IMR-90 (cell line): ENCODE measurements at regions not wholly inside any gene's neighbourhood (a gene's known extent, or its start where the extent isn't known, plus 50 kb on each side); places are given as distances from the start of the nearest gene placed in this dataset.

Experiments used
- BHLHE40 ChIP-seq: fragments of 150-350 bp; IDR thresholded peaks from 2 replicates; pipeline ENCODE4 v1.6.1; 2016; ENCODE audit warnings: mild to moderate bottlenecking, low read depth, low read length
- CTCF ChIP-seq: conservative IDR thresholded peaks from 2 replicates; pipeline ENCODE4 v1.5.1; 2012; ENCODE audit warnings: mild to moderate bottlenecking, low read depth, low read length, improper control_type of control experiment
- POLR2A ChIP-seq: IDR thresholded peaks from 2 replicates; pipeline ENCODE4 v1.6.1; 2012; ENCODE audit warnings: mild to moderate bottlenecking, low read depth, low read length
- SMC3 ChIP-seq: fragments of 150-350 bp; IDR thresholded peaks from 2 replicates; pipeline ENCODE4 v1.6.1; 2016; ENCODE audit warnings: low read depth, mild to moderate bottlenecking, antibody characterized with exemption, low read length, moderate library complexity

GRCh38 chr10:125549653-125550052 lies 133.3 kb downstream of the TEX36 start:
- TF ChIP-seq CTCF (no peak), SMC3 (no peak), POLR2A (no peak), BHLHE40 (no peak)
